ENCODE measurements at regions not wholly inside any gene's neighbourhood (a gene's known extent, or its start where the extent isn't known, plus 50 kb on each side); places are given as distances from the start of the nearest gene placed in this dataset.

- TF ChIP-seq CTCF (conservative IDR thresholded peaks at IDR 0.05; ENCODE audit: low read length): no peak
- TF ChIP-seq EZH2phosphoT487 (IDR thresholded peaks at IDR 0.05; ENCODE audit: borderline replicate concordance): no peak
- H3K36me3 ChIP-seq (ENCODE audit: insufficient read depth, low read length): no peaks in the 10 kb centered on the region
- H3F3A ChIP-seq (ENCODE audit: low read depth): no peaks in the 10 kb centered on the region
- H3K4me3 ChIP-seq (ENCODE audit: low read length, poor library complexity, severe bottlenecking): no peak overlapping the region
- H3K79me2 ChIP-seq (ENCODE audit: insufficient read depth, low read length): no peaks in the 10 kb centered on the region
- no peak overlapping the region for H3K4me2 ChIP-seq (ENCODE audit: low read depth, low read length, poor library complexity, severe bottlenecking)
- no peak overlapping the region for H2AFZ ChIP-seq (ENCODE audit: low read length)
- H3K27me3 ChIP-seq (ENCODE audit: insufficient read depth, low read length, poor library complexity, severe bottlenecking): no peaks in the 10 kb centered on the region
- no peaks in the 10 kb centered on the region for H3K4me1 ChIP-seq (ENCODE audit: insufficient read depth, low read length, poor library complexity, severe bottlenecking)
- H3K9me3 ChIP-seq (ENCODE audit: insufficient read depth, low read depth, low read length): no peaks in the 10 kb centered on the region
- no peaks in the 10 kb centered on the region for H3K9me2 ChIP-seq (replicated peaks; ENCODE audit: low read depth, low read length)
- H3K9ac ChIP-seq (ENCODE audit: low read depth, low read length, poor library complexity, severe bottlenecking): no peak overlapping the region
- no peaks in the 10 kb centered on the region for H4K20me1 ChIP-seq (ENCODE audit: insufficient read depth, low read length, poor library complexity, severe bottlenecking)
Observed at GRCh38 chr13:22074403-22074802, 403.5 kb downstream of the FGF9 start.

GRCh38 chr13:22076658-22077057 lies 405.8 kb downstream of the FGF9 start:
- Histone ChIP-seq H3K9ac (ENCODE audit: low read depth, low read length, poor library complexity, severe bottlenecking) (no peak overlapping the region), H3K4me2 (ENCODE audit: low read depth, low read length, poor library complexity, severe bottlenecking) (no peak overlapping the region), H3K9me2 (replicated peaks; ENCODE audit: low read depth, low read length) (no peaks in the 10 kb centered on the region), H3K4me1 (ENCODE audit: insufficient read depth, low read length, poor library complexity, severe bottlenecking) (no peaks in the 10 kb centered on the region), H3K4me3 (ENCODE audit: low read length, poor library complexity, severe bottlenecking) (no peak overlapping the region), H3K79me2 (ENCODE audit: insufficient read depth, low read length) (no peaks in the 10 kb centered on the region), H2AFZ (ENCODE audit: low read length) (no peak overlapping the region), H3F3A (ENCODE audit: low read depth) (no peaks in the 10 kb centered on the region), H3K9me3 (ENCODE audit: insufficient read depth, low read depth, low read length) (no peaks in the 10 kb centered on the region), H4K20me1 (ENCODE audit: insufficient read depth, low read length, poor library complexity, severe bottlenecking) (no peaks in the 10 kb centered on the region), H3K27me3 (ENCODE audit: insufficient read depth, low read length, poor library complexity, severe bottlenecking) (no peaks in the 10 kb centered on the region), H3K36me3 (ENCODE audit: insufficient read depth, low read length) (no peaks in the 10 kb centered on the region)
- no peak for TF ChIP-seq EZH2phosphoT487 (IDR thresholded peaks at IDR 0.05; ENCODE audit: borderline replicate concordance)
- no peak for TF ChIP-seq CTCF (conservative IDR thresholded peaks at IDR 0.05; ENCODE audit: low read length)

GRCh38 chr13:22077205-22077683 lies 406.4 kb downstream of the FGF9 start:
- H3K9ac ChIP-seq (ENCODE audit: low read depth, low read length, poor library complexity, severe bottlenecking): no peak overlapping the region
- no peaks in the 10 kb centered on the region for H3K9me2 ChIP-seq (replicated peaks; ENCODE audit: low read depth, low read length)
- no peaks in the 10 kb centered on the region for H3K9me3 ChIP-seq (ENCODE audit: insufficient read depth, low read depth, low read length)
- no peaks in the 10 kb centered on the region for H3K27me3 ChIP-seq (ENCODE audit: insufficient read depth, low read length, poor library complexity, severe bottlenecking)
- H4K20me1 ChIP-seq (ENCODE audit: insufficient read depth, low read length, poor library complexity, severe bottlenecking): no peaks in the 10 kb centered on the region
- H3K4me3 ChIP-seq (ENCODE audit: low read length, poor library complexity, severe bottlenecking): no peak overlapping the region
- TF ChIP-seq CTCF (conservative IDR thresholded peaks at IDR 0.05; ENCODE audit: low read length): no peak
- TF ChIP-seq EZH2phosphoT487 (IDR thresholded peaks at IDR 0.05; ENCODE audit: borderline replicate concordance): no peak
- H3K36me3 ChIP-seq (ENCODE audit: insufficient read depth, low read length): no peaks in the 10 kb centered on the region
- peaks cover 3% of the 10 kb centered on the region for H3K4me1 ChIP-seq (ENCODE audit: insufficient read depth, low read length, poor library complexity, severe bottlenecking)
- H3K4me2 ChIP-seq (ENCODE audit: low read depth, low read length, poor library complexity, severe bottlenecking): no peak overlapping the region
- H3K79me2 ChIP-seq (ENCODE audit: insufficient read depth, low read length): no peaks in the 10 kb centered on the region
- no peak overlapping the region for H2AFZ ChIP-seq (ENCODE audit: low read length)
- H3F3A ChIP-seq (ENCODE audit: low read depth): no peaks in the 10 kb centered on the region
